GM21786 (cell line): ENCODE measurements at regions not wholly inside any gene's neighbourhood (a gene's known extent, or its start where the extent isn't known, plus 50 kb on each side); places are given as distances from the start of the nearest gene placed in this dataset.

ENCODE experiments used
- ATAC-seq: cut with Tn5 transposase; IDR thresholded peaks from one replicate; pipeline ENCODE4 v1.9.1; 2021; ENCODE audit not compliant: unreplicated experiment

GRCh38 chr7:84553711-84554110 is 359.1 kb upstream of the SEMA3A start:
- no peak for ATAC-seq

- ATAC-seq, result no peak
Observed at GRCh38 chr7:84549409-84549808, 354.8 kb upstream of the SEMA3A start.

GRCh38 chr7:84548366-84549365 is 354.1 kb upstream of the SEMA3A start:
- ATAC-seq, result no peak

- no peak for ATAC-seq
Observed at GRCh38 chr7:84547331-84547730, 352.7 kb upstream of the SEMA3A start.

GRCh38 chr7:84546403-84546802 is 351.8 kb upstream of the SEMA3A start:
- no peak for ATAC-seq

GRCh38 chr7:84538268-84538667 is 343.7 kb upstream of the SEMA3A start:
- no peak for ATAC-seq

GRCh38 chr7:84536271-84536870 is 341.8 kb upstream of the SEMA3A start:
- no peak for ATAC-seq

GRCh38 chr7:84535580-84536270 is 341.1 kb upstream of the SEMA3A start:
- no peak for ATAC-seq

GRCh38 chr7:84533182-84533581 is 338.6 kb upstream of the SEMA3A start:
- no peak for ATAC-seq

- no peak for ATAC-seq
Observed at GRCh38 chr7:84532196-84532595, 337.6 kb upstream of the SEMA3A start.

GRCh38 chr7:84529480-84530205 is 335.1 kb upstream of the SEMA3A start:
- ATAC-seq, result no peak

- no peak for ATAC-seq
Observed at GRCh38 chr7:84528756-84529479, 334.3 kb upstream of the SEMA3A start.

- no peak for ATAC-seq
Observed at GRCh38 chr7:84524714-84525694, 330.4 kb upstream of the SEMA3A start.

- ATAC-seq, result no peak
Observed at GRCh38 chr7:84513061-84513460, 318.5 kb upstream of the SEMA3A start.

GRCh38 chr7:84512055-84512454 is 317.5 kb upstream of the SEMA3A start:
- ATAC-seq, result no peak

GRCh38 chr7:84510505-84510904 is 315.9 kb upstream of the SEMA3A start:
- no peak for ATAC-seq

- no peak for ATAC-seq
Observed at GRCh38 chr7:84509522-84509921, 314.9 kb upstream of the SEMA3A start.

GRCh38 chr7:84508606-84509005 is 314.0 kb upstream of the SEMA3A start:
- ATAC-seq, result no peak

GRCh38 chr7:84507529-84507928 is 312.9 kb upstream of the SEMA3A start:
- ATAC-seq, result no peak
